Prostate gland (tissue), 2 donors: ENCODE measurements at regions not wholly inside any gene's neighbourhood (a gene's known extent, or its start where the extent isn't known, plus 50 kb on each side); places are given as distances from the start of the nearest gene placed in this dataset.

Source experiments
- DNase-seq: peaks from one replicate; pipeline ENCODE4 v3.0.0-alpha.2; 2019; ENCODE audit warnings: low spot score
- H3K27ac ChIP-seq, 2 donors: fragments of 200-600 bp; sonication (generic); 2 replicates each; pipeline ENCODE4 v1.5.1; 2017 to 2019
- H3K27me3 ChIP-seq: fragments of 200-600 bp; sonication (generic); replicated peaks from 2 replicates; pipeline ENCODE4 v1.5.1; 2019; ENCODE audit not compliant: insufficient read depth
- H3K36me3 ChIP-seq, 2 donors: fragments of 200-600 bp; sonication (generic); 1 replicate in 1 of 2; 2 replicates in 1 of 2; pipeline versions ENCODE4 v1.5.1 to v1.8.1; 2017 to 2019
- H3K4me1 ChIP-seq: fragments of 200-600 bp; sonication (generic); replicated peaks from 2 replicates; pipeline ENCODE4 v1.5.1; 2019
- H3K4me3 ChIP-seq, 2 donors: fragments of 200-600 bp; sonication (generic); 2 replicates each; pipeline ENCODE4 v1.5.1; 2017 to 2019
- H3K9me3 ChIP-seq: fragments of 200-600 bp; sonication (generic); 2 replicates; pipeline ENCODE4 v1.5.1; 2017
- CTCF ChIP-seq, 4 experiments: fragments of 200-600 bp in 2 of 4; fragments of 450-650 bp in 2 of 4; sonication (generic) in 2 of 4; IDR thresholded peaks; 1 replicate in 3 of 4; 2 replicates in 1 of 4; pipeline ENCODE4 v1.5.1; 2016 to 2019; ENCODE audit warnings: antibody characterized with exemption in 4 of 4, mild to moderate bottlenecking in 2 of 4, moderate library complexity in 2 of 4
- POLR2A ChIP-seq: fragments of 450-650 bp; IDR thresholded peaks from one replicate; pipeline ENCODE4 v1.6.1; 2016; ENCODE audit warnings: antibody characterized with exemption, mild to moderate bottlenecking
- POLR2AphosphoS5 ChIP-seq: sonication (generic); formaldehyde crosslinking; IDR thresholded peaks from one replicate; pipeline ENCODE4 v1.6.1; 2017; ENCODE audit warnings: antibody characterized with exemption
- WGBS: methylation state at CpG from one replicate; pipeline ENCODE4 v1.1.5; 2018; 5-methylcytosine and 5-hydroxymethylcytosine counted together
- intact Hi-C: fragments of 100-400 bp; cut with DNase I; formaldehyde crosslinking; loops from one replicate; pipeline ENCODE4 v1.14.2; 2022

DNA sequence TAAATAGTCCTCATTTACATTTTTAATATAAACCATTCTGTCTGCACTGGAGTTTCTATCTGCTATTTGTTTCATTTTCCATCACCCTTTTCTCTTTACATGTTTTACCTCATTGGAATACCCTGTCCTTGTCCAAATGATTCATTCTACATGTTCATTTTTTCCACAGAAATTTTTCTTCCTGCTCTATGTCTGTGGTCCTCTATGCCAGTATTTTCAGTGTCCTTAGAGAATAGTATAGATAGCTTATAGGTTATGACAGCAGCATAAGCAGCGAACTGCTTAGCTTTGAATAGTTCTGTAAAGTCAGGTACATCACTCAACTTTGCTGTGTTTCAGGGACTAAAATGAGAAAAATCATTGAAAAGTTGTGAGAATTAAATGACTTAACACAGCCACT, 742.3 kb upstream of the CBLB start:
- Histone ChIP-seq H3K36me3 (no peaks in the 10 kb centered on the region), H3K27ac (no peak overlapping the region), H3K9me3 (no peaks in the 10 kb centered on the region), H3K4me3 (no peak overlapping the region), H3K27me3 (no peaks in the 10 kb centered on the region), H3K4me1 (no peaks in the 10 kb centered on the region)
- TF ChIP-seq POLR2AphosphoS5, result no peak
- no peak for TF ChIP-seq POLR2A
- TF ChIP-seq CTCF (IDR thresholded peaks at IDR 0.05), result no peak
- WGBS, result 97% methylated on average over 1 of the region's 1 CpG
- DNase-seq, result no peak
- intact Hi-C loops, result loop anchor here (5.0 kb wide), 1 partner anchor 924 kb away; no protein-coding TSS in a partner anchor

- DNase-seq, result no peak
- no peak for TF ChIP-seq POLR2AphosphoS5
- no peak for TF ChIP-seq CTCF (IDR thresholded peaks at IDR 0.05)
- TF ChIP-seq POLR2A, result no peak
- Histone ChIP-seq H3K27me3 (no peaks in the 10 kb centered on the region), H3K4me1 (no peaks in the 10 kb centered on the region), H3K27ac (no peak overlapping the region), H3K4me3 (no peak overlapping the region), H3K36me3 (no peaks in the 10 kb centered on the region), H3K9me3 (no peaks in the 10 kb centered on the region)
- intact Hi-C loops, result loop anchor here (5.0 kb wide), 1 partner anchor 925 kb away; no protein-coding TSS in a partner anchor
These were observed 743.0 kb upstream of the CBLB start for GRCh38 chr3:106611841-106612240.

GRCh38 chr3:106616556-106616955, 747.7 kb upstream of the CBLB start:
- 67% methylated on average over 3 of the region's 3 CpGs for WGBS
- DNase-seq, result no peak

DNA sequence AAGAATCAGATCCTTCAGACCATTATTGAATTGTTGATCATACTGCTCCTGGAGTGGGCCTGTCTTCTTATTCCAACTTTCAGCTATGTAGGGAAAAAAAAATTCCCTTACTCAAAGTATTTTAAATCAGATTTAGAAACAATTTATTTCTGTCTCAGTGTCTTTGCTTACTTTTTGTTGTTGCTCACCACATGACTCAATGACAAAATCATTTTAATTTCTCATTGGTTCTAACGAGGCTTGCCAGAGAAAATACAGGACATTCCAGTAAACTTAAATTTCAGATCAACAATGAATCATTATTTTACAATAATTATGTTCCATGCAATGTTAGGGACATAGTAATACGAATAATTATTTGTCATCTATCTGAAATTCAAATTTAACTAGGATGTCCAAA, 748.5 kb upstream of the CBLB start:
- intact Hi-C loops, result no loop called here

More at GRCh38 chr3:106616556-106616955, 747.7 kb upstream of the CBLB start:
- no peaks in the 10 kb centered on the region for H3K9me3 ChIP-seq
- intact Hi-C loops, result no loop called here
- no peaks in the 10 kb centered on the region for H3K36me3 ChIP-seq
- H3K4me1 ChIP-seq, result no peaks in the 10 kb centered on the region
- TF ChIP-seq POLR2AphosphoS5, result no peak
- no peak for TF ChIP-seq CTCF (IDR thresholded peaks at IDR 0.05)
- no peak for TF ChIP-seq POLR2A
- H3K27ac ChIP-seq, result no peak overlapping the region
- H3K27me3 ChIP-seq, result no peaks in the 10 kb centered on the region
- no peak overlapping the region for H3K4me3 ChIP-seq

More for the DNA sequence above, 748.5 kb upstream of the CBLB start:
- Histone ChIP-seq H3K9me3 (no peaks in the 10 kb centered on the region), H3K36me3 (no peaks in the 10 kb centered on the region), H3K4me1 (no peaks in the 10 kb centered on the region), H3K4me3 (no peak overlapping the region), H3K27ac (no peak overlapping the region), H3K27me3 (no peaks in the 10 kb centered on the region)
- 72% methylated on average over 2 of the region's 2 CpGs for WGBS
- no peak for TF ChIP-seq POLR2A
- no peak for TF ChIP-seq CTCF (IDR thresholded peaks at IDR 0.05)
- no peak for TF ChIP-seq POLR2AphosphoS5
- DNase-seq, result no peak
